ENCODE measurements at regions not wholly inside any gene's neighbourhood (a gene's known extent, or its start where the extent isn't known, plus 50 kb on each side); places are given as distances from the start of the nearest gene placed in this dataset.

DNA sequence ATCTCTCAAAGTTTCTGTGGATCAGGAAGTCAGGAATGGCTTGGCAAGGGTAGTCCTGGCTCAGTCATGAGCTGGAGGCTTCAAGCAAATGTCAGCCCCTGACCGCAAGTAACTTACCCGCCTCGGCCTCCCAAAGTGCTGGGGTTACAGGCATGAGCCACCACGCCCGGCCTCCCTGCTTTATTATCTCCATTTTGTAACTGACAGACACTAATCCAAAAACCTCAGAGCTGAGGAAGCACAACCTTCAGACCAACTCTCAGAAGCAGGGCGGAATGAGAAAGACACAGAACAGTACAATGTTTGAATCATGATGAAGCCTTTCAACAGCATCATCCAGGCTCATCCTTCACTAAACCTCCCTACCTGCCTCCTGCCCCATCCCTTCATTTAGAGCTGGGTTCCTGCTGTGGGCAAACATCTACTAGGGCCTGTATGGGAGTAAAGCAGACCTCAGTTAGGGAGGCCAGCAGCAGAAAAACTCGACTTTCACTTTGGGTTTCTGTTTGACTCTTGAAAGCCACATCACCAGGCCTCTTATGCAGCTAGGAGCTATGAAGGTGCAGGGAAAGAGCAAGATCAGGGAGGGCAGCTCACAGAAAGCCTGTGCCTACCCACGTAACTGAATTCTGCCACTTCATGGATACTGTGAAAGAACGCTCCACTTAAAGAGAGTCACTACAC lies 84.4 kb upstream of the RAB4A start:
- BruUV-seq (replicated peaks): no TSS peak
- Histone ChIP-seq H3K4me1 (ENCODE audit: control insufficient read depth, insufficient read depth, low read length) (no peaks in the 10 kb centered on the region), H3K27me3 (ENCODE audit: control insufficient read depth, insufficient read depth, low read length) (peaks cover 3% of the 10 kb centered on the region; the same call in 1 of the 2 replicates), H3K4me3 (ENCODE audit: low read depth in 2 of 2, low read length in 2 of 2) (no peak overlapping the region), H3K36me3 (ENCODE audit: control insufficient read depth, insufficient read depth, low read length) (no peaks in the 10 kb centered on the region), H3K9me3 (ENCODE audit: control insufficient read depth, insufficient read depth, low read depth, low read length) (no peaks in the 10 kb centered on the region), H3K27ac (ENCODE audit: low read length) (no peak overlapping the region)
- TF ChIP-seq POLR2AphosphoS5 (IDR thresholded peaks at IDR 0.05; ENCODE audit: low read depth, low read length): no peak
- TF ChIP-seq, protein P1, sequence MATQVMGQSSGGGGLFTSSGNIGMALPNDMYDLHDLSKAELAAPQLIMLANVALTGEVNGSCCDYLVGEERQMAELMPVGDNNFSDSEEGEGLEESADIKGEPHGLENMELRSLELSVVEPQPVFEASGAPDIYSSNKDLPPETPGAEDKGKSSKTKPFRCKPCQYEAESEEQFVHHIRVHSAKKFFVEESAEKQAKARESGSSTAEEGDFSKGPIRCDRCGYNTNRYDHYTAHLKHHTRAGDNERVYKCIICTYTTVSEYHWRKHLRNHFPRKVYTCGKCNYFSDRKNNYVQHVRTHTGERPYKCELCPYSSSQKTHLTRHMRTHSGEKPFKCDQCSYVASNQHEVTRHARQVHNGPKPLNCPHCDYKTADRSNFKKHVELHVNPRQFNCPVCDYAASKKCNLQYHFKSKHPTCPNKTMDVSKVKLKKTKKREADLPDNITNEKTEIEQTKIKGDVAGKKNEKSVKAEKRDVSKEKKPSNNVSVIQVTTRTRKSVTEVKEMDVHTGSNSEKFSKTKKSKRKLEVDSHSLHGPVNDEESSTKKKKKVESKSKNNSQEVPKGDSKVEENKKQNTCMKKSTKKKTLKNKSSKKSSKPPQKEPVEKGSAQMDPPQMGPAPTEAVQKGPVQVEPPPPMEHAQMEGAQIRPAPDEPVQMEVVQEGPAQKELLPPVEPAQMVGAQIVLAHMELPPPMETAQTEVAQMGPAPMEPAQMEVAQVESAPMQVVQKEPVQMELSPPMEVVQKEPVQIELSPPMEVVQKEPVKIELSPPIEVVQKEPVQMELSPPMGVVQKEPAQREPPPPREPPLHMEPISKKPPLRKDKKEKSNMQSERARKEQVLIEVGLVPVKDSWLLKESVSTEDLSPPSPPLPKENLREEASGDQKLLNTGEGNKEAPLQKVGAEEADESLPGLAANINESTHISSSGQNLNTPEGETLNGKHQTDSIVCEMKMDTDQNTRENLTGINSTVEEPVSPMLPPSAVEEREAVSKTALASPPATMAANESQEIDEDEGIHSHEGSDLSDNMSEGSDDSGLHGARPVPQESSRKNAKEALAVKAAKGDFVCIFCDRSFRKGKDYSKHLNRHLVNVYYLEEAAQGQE (IDR thresholded peaks at IDR 0.05; ENCODE audit: insufficient read depth in 1 of 2, low read depth in 2 of 2, low read length in 1 of 2): no peak
- TF ChIP-seq, protein P2, sequence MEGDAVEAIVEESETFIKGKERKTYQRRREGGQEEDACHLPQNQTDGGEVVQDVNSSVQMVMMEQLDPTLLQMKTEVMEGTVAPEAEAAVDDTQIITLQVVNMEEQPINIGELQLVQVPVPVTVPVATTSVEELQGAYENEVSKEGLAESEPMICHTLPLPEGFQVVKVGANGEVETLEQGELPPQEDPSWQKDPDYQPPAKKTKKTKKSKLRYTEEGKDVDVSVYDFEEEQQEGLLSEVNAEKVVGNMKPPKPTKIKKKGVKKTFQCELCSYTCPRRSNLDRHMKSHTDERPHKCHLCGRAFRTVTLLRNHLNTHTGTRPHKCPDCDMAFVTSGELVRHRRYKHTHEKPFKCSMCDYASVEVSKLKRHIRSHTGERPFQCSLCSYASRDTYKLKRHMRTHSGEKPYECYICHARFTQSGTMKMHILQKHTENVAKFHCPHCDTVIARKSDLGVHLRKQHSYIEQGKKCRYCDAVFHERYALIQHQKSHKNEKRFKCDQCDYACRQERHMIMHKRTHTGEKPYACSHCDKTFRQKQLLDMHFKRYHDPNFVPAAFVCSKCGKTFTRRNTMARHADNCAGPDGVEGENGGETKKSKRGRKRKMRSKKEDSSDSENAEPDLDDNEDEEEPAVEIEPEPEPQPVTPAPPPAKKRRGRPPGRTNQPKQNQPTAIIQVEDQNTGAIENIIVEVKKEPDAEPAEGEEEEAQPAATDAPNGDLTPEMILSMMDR (IDR thresholded peaks at IDR 0.05): no peak
- no peak for TF ChIP-seq TCF7L2 (IDR thresholded peaks at IDR 0.05; ENCODE audit: low read depth, low read length)
- TF ChIP-seq SIN3A (IDR thresholded peaks at IDR 0.05; ENCODE audit: borderline replicate concordance, insufficient read depth, low read depth, low read length): no peak
- ATAC-seq (no peak), DNase-seq (ENCODE audit: low read depth, low spot score) (no peak)
- CTCF ChIA-PET: no interaction called here
- POLR2A ChIA-PET: no interaction called here
- intact Hi-C loops (cut with micrococcal nuclease; ENCODE audit: unreplicated experiment) (no loop called here), in situ Hi-C loops (cut with HindIII; ENCODE audit: low pct_unique_long_range_greater_than_20kb, low sequenced_read_pairs) (no loop called here)

DNA sequence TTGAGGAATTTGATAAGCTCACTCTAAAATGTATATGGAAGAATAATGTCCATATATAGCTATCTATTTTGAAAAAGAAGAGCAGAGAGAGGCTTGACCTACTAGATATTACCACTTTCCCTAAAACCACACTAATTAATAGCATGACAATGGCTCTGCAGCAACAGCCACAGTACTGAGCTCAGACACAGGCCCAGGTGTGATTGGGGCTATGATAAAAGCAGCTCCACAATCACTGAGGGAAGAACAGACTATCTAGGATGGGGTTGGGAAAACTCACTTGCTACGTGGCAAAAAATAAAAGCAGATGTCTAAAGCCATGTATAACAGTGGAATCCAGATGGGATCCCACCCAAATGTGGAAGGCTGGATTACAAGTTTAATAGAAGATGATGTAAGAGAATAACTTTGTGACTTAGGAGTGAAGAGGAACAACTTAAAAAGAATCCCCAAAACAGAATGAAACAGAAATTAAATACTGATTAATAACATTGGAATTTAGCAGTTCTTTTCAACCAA lies 80.8 kb upstream of the RAB4A start:
- ChIA-PET POLR2A (no interaction called here), CTCF (no interaction called here)
- ATAC-seq (no peak), DNase-seq (ENCODE audit: low read depth, low spot score) (no peak)
- Histone ChIP-seq H3K4me3 (ENCODE audit: low read depth in 2 of 2, low read length in 2 of 2) (no peak overlapping the region), H3K27ac (ENCODE audit: low read length) (no peak overlapping the region), H3K36me3 (ENCODE audit: control insufficient read depth, insufficient read depth, low read length) (no peaks in the 10 kb centered on the region), H3K9me3 (ENCODE audit: control insufficient read depth, insufficient read depth, low read depth, low read length) (no peaks in the 10 kb centered on the region), H3K4me1 (ENCODE audit: control insufficient read depth, insufficient read depth, low read length) (no peaks in the 10 kb centered on the region), H3K27me3 (ENCODE audit: control insufficient read depth, insufficient read depth, low read length) (peaks cover 3% of the 10 kb centered on the region; the same call in 1 of the 2 replicates)
- TF ChIP-seq, protein P1 (IDR thresholded peaks at IDR 0.05; ENCODE audit: insufficient read depth in 1 of 2, low read depth in 2 of 2, low read length in 1 of 2): no peak
- TF ChIP-seq TCF7L2 (IDR thresholded peaks at IDR 0.05; ENCODE audit: low read depth, low read length) (no peak), SIN3A (IDR thresholded peaks at IDR 0.05; ENCODE audit: borderline replicate concordance, insufficient read depth, low read depth, low read length) (no peak), POLR2AphosphoS5 (IDR thresholded peaks at IDR 0.05; ENCODE audit: low read depth, low read length) (no peak)
- TF ChIP-seq, protein P2 (IDR thresholded peaks at IDR 0.05): no peak
- in situ Hi-C loops (cut with HindIII; ENCODE audit: low pct_unique_long_range_greater_than_20kb, low sequenced_read_pairs): no loop called here
- intact Hi-C loops (cut with micrococcal nuclease; ENCODE audit: unreplicated experiment): no loop called here
- BruUV-seq (replicated peaks): no TSS peak

All from Panc1 (cell line).